ENCODE measurements at regions not wholly inside any gene's neighbourhood (a gene's known extent, or its start where the extent isn't known, plus 50 kb on each side); places are given as distances from the start of the nearest gene placed in this dataset.

GRCh38 chr7:116425647-116426209 is 73.8 kb upstream of the CAV2 start:
- DNase-seq, result no peak

DNA sequence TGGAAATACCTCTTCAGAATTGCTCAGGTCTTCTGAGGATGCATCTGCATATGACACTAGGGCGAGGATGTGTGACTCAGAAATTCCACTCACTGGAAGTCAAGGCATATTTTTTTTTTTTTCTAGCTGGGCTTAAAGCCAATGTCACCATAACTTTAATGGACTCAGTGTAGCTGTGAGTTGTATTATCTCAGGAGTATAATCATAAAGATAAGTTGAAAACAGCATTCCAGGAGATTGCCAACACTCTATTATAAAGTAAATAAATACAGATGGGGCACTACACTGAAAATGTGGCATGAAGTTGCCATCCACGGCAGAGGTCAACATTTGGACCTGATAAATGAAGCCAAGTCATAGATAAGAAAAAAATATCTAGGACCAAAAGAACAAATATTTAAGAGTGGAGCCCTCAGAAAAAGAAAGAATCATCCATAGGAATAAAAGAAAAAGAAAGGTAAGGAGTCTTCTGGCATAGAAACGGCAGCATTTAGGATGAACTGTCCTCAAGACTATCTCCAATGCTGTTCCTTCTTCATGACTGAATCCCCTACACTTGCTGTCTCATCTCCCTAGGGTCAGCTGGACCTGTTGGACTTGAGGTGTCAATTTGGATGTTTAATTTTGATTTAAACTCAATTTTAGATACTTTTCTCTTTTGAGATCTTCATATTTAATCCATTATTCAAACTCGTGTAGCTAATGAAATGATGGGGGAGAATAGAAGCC is 72.9 kb upstream of the CAV2 start:
- no peak for DNase-seq

DNA sequence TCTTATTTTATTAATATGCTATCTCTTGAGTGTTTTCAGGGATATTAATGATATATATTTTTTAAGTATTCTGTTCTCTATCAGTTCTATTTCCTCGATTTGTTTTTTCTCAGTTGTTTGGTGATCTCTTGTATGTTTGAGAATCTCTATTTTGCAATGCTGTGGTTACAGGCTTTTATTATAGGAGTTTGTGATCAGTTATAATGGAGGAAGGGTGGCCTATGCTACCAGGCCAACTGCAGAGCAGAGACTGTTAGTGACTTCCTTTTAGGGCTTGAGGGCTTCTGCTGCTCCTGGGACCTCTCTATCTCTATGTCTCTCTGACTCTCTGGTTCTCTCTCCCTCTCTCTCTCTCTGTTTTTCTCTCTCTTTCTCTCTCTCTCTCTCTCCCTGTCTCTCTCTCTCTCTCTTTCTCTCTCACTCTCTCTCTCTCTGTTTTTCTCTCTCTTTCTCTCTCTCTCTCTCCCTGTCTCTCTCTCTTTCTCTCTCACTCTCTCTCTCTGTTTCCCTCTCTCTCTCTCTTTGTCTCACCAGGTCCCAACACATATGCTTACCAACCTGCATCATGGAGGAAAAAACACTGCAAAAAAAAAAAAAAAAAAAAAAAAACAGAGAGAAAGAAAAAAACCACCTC is 69.4 kb upstream of the CAV2 start:
- DNase-seq, result no peak

GRCh38 chr7:116431787-116432526 is 67.6 kb upstream of the CAV2 start:
- no peak for DNase-seq

GRCh38 chr7:116432527-116432916 is 67.0 kb upstream of the CAV2 start:
- no peak for DNase-seq

GRCh38 chr7:116433246-116433645 is 66.3 kb upstream of the CAV2 start:
- no peak for DNase-seq

DNA sequence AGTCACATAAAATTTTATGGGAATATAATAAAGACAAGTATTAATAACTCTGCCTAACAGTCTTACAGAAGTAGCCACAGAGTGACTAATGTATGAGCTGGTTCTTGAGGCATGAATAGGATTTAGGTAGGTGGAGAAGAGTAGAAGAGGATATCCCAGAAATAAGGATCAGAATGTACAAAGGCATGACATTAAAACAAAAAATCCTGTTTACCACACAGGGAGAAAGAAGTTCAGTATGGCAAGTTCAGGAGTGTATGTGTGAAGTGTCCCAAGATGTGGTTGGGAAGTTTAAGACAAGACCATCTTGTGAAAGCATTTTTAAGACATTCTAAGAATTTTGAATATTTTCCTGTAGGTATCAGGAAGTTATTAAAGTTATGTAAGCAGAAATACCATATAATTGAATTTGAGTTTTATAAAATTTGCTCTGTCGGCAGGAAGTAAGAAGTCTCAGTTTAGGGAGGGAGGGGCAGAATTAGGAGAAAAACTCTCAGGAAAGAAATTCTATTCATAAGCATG is 64.7 kb upstream of the CAV2 start:
- no peak for DNase-seq

GRCh38 chr7:116436305-116436826 is 63.2 kb upstream of the CAV2 start:
- no peak for DNase-seq

DNA sequence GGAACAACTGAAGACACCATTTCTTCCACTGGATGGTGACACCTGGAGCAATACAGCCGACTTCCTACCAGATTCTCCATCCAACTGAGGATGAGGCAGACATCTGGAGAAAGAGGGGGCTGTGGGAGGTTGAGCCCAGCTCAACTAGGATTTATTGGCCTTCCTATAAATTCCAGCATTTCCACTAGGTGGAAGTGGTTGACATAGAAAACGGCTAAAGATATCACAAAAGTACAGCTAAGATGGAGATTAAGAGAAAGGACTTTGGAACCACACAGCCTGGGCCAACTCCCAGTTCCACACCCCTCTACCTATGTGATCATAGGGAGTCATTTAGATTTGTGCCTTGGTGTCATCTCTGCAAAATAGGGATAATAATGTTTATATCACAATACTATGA is 61.3 kb upstream of the CAV2 start:
- no peak for DNase-seq

DNA sequence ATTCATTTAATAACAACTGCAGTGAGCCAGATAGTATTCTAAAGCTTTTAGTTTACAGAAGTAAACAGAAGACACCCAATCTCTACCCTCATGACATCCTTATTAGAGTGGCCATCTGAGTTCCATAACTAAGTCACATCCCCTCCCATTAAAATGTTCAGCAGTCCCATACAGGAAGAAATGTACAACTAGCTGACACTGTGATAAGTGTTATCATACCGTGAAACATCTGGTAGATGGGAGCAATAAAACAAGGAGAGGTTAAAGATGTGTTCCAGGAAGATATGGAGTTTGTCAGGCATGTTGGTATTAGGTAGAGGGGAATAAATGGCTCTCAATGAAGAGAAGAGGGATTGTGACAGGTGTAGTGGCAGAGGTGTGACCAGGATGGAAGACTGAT is 60.5 kb upstream of the CAV2 start:
- DNase-seq, result no peak

DNA sequence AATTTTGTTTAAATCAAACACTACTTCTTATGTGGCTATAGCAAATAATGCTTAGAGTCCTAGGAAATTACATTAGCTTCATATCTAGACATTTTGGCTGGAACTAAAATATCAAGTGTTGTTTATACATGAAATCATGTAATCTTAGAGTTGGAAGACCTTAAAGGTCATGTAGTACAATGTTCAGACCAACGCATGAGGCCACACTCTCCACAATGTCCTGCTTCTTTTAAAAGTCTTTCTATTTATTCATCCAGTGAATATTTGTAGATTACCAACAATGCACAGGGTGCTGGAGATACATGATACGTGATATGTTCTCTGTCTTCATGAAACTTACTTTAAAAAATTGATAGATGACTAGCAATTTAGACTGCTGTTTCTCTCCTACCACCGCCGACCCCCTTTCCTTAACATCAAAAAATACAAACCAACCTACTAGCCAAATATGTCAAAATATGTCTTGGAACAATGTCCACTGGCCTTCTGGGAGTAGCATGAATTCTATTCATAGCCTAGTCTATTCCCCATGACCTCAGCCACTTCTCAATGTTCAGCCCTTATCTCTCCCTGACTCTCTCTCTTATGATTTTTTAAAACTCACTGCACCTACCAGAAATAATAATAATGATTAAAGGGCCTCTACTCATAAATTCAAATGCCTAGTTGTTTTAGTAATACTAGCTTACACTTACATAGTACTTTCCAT is 59.5 kb upstream of the CAV2 start:
- DNase-seq, result no peak

DNA sequence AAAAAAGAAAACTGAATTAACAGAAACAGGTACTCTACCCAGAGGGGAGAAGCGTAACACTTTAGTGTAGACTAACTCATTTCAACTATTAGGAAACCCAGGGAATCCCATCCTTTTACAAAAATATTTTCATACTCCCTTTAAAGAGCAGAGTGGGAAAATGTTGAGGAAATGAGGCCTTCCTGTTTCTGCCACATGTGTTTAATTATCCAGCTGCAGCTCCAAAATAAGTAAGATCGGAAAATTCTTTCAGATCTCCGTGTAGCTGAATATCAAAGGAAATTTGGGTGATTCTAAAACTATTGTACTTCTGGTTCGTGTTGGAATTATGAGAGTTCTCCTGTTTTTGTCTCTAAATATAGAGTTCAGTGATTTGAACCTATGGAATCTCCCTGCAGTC is 58.0 kb upstream of the CAV2 start:
- no peak for DNase-seq

GRCh38 chr7:116443101-116443523 is 56.4 kb upstream of the CAV2 start:
- no peak for DNase-seq

DNA sequence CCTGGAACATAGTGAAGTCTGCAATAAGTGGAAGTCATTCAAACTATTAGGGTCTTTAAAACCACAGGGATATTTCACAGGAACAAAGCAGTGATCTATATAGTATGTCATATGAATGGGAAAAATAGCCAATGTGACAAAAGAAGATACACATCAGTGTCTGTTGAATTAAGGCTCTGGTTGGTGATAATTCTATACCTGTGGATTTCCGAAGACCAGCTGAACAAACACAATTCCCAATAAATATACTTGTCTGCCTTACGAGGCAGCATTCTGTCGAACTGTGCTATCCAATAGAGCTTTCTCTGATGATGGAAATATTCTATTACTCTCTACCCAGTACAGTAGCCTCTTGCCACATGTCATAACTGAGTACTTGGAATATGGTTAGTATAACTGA is 55.9 kb upstream of the CAV2 start:
- DNase-seq, result no peak

- DNase-seq, result no peak
Measured at GRCh38 chr7:116445447-116446211, 53.9 kb upstream of the CAV2 start.

- DNase-seq, result no peak
Measured at GRCh38 chr7:116446212-116446855, 53.2 kb upstream of the CAV2 start.

DNA sequence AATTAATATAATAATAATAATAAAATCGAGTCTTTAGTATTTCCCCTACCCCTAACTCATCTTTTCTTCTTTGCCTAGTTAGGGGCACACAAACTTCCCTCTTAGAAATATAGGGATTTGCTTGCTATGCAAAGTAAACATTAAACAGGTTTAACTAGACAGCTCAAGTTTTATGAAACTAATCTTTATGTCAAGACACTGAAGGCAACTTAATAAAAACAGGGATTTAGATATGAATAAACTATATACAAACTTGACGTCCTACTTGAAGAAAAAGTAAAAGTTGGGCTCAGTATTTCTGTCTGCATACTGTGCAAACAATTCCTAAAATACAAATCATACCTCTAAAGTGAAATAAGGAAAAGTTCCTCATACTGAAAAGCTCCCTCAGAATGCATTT is 52.1 kb upstream of the CAV2 start:
- DNase-seq, result no peak

DNA sequence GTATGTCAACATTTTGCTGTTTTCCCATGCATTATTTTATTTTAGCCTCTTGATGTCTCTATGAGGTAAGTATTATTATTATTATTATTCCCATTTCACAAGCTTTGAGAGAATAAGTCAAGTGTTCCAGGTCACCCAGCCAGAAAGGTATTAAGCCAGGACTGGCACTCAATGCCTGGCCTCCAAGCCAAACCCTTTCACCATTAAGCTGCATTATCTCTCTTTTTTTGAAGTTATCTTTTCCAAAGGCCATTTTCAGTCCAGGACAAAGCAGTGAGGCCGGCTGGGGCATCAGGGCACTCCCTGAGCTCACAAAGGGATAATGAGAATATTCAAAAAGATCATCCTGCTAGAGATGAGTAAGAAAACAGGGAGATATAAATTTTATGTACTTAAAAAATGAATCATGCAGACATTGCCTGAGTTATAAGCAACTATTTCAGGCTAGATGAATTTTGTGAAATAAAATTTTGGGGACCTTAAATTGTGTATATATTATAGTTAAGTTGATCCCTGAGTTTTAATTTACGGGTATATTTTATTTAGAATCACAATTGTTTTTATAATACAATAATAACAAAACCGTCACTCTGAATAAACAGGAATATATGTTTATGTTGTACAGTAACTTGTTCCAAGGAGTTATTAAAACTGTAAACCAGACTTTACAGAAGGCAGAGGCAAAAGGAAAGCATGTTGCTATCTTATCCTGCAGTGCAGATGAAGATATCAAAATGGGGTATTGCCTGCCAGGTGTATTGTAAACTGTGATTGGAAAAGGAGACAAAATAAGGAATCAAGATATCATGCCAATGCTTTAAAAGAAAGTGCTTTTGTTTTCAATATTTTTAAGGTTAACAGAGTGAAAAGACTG is 51.3 kb upstream of the CAV2 start:
- DNase-seq, result no peak

GRCh38 chr7:116449441-116449840 is 50.1 kb upstream of the CAV2 start:
- no peak for DNase-seq

All from NCI-H69 (cell line).